Stomach (tissue), 4 donors: ENCODE measurements at regions not wholly inside any gene's neighbourhood (a gene's known extent, or its start where the extent isn't known, plus 50 kb on each side); places are given as distances from the start of the nearest gene placed in this dataset.

ENCODE experiments used
- CTCF ChIP-seq, 7 experiments: fragments of 450-650 bp in 4 of 7; fragments of 200-600 bp in 3 of 7; sonication (generic) in 3 of 7; IDR thresholded peaks; one replicate each; pipeline ENCODE4 v1.5.1; 2016 to 2019; ENCODE audit warnings: antibody characterized with exemption in 7 of 7, control low read depth in 2 of 7, mild to moderate bottlenecking in 1 of 7
- EP300 ChIP-seq: sonication (generic); formaldehyde crosslinking; IDR thresholded peaks from one replicate; pipeline ENCODE4 v1.6.1; 2017; ENCODE audit warnings: antibody characterized with exemption
- POLR2AphosphoS5 ChIP-seq, 3 donors: sonication (generic); formaldehyde crosslinking; IDR thresholded peaks; one replicate each; pipeline ENCODE4 v1.6.1; 2016; ENCODE audit warnings: antibody characterized with exemption in 3 of 3

- TF ChIP-seq CTCF (IDR thresholded peaks at IDR 0.05) (no peak), POLR2AphosphoS5 (IDR thresholded peaks at IDR 0.05) (no peak), EP300 (no peak)
Measured at GRCh38 chr7:131159961-131160361, 167.7 kb upstream of the MKLN1 start.
